Stimulated activated effector memory CD8-positive, alpha-beta T cell treated with anti-CD3 and anti-CD28 coated beads, Interleukin-12 subunit alpha, Interleukin-12 subunit beta, amount 100 ng/mL, for 72 hours (primary cell): ENCODE measurements at regions not wholly inside any gene's neighbourhood (a gene's known extent, or its start where the extent isn't known, plus 50 kb on each side); places are given as distances from the start of the nearest gene placed in this dataset.

Experiments
- ATAC-seq: fragments of 150-1000 bp; cut with Tn5 transposase; 2 replicates; pipeline ENCODE4 v1.10.0; 2021
- DNase-seq, 2 donors: peaks; one replicate each; pipeline ENCODE4 v3.0.0; 2021 to 2022; ENCODE audit warnings: low spot score in 2 of 2
- H3K27ac Mint-ChIP-seq: one replicate; pipeline ENCODE4 v1.8.0; 2022; ENCODE audit warnings: mild to moderate bottlenecking, mixed read lengths
- H3K36me3 Mint-ChIP-seq: one replicate; pipeline ENCODE4 v1.8.0; 2022; ENCODE audit warnings: mild to moderate bottlenecking, mixed read lengths
- H3K4me1 Mint-ChIP-seq: one replicate; pipeline ENCODE4 v1.8.0; 2022; ENCODE audit warnings: mixed read lengths
- H3K4me3 Mint-ChIP-seq: one replicate; pipeline ENCODE4 v1.8.0; 2022; ENCODE audit warnings: mild to moderate bottlenecking, mixed read lengths
- H3K9me3 Mint-ChIP-seq: one replicate; pipeline ENCODE4 v1.8.0; 2022; ENCODE audit warnings: mixed read lengths

GRCh38 chr2:146634230-146635097 lies 1210.4 kb upstream of the ACVR2A start:
- no peaks in the 10 kb centered on the region for H3K4me1 Mint-ChIP-seq
- H3K9me3 Mint-ChIP-seq: peaks cover 7% of the 10 kb centered on the region
- no peak overlapping the region for H3K4me3 Mint-ChIP-seq
- no peak overlapping the region for H3K27ac Mint-ChIP-seq
- no peak for DNase-seq
- ATAC-seq: no peak
- H3K36me3 Mint-ChIP-seq: no peaks in the 10 kb centered on the region

GRCh38 chr2:146633159-146633558 lies 1211.7 kb upstream of the ACVR2A start:
- peaks cover 4% of the 10 kb centered on the region for H3K9me3 Mint-ChIP-seq
- H3K27ac Mint-ChIP-seq: no peak overlapping the region
- H3K36me3 Mint-ChIP-seq: no peaks in the 10 kb centered on the region
- ATAC-seq (no peak), DNase-seq (no peak)
- H3K4me3 Mint-ChIP-seq: no peak overlapping the region
- no peaks in the 10 kb centered on the region for H3K4me1 Mint-ChIP-seq

DNA sequence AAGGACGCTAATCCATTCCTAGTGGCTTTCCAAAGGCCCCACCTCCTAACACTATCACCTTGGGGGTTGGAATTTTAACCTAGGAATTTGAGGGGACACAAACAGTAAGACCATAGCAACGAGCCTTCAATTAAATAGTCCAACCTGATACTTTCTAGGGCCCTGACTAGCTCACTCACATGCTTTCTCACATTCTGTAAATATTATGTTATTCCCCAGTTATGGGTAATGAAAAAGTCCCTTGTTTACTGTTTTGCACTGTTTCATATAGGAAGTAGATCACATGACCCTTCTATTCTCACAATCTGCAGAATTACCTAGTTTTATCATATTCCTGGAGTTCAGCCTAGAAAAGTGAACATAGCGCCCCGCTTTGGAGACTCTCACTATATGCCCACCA lies 1212.1 kb upstream of the ACVR2A start:
- no peak overlapping the region for H3K4me3 Mint-ChIP-seq
- no peaks in the 10 kb centered on the region for H3K4me1 Mint-ChIP-seq
- H3K27ac Mint-ChIP-seq: no peak overlapping the region
- H3K36me3 Mint-ChIP-seq: no peaks in the 10 kb centered on the region
- DNase-seq: no peak
- peaks cover 5% of the 10 kb centered on the region for H3K9me3 Mint-ChIP-seq
- ATAC-seq: no peak

GRCh38 chr2:146624430-146625160 lies 1220.2 kb upstream of the ACVR2A start:
- ATAC-seq (no peak), DNase-seq (no peak)
- no peak overlapping the region for H3K27ac Mint-ChIP-seq
- H3K4me3 Mint-ChIP-seq: no peak overlapping the region
- peaks cover 2% of the 10 kb centered on the region for H3K9me3 Mint-ChIP-seq
- no peaks in the 10 kb centered on the region for H3K4me1 Mint-ChIP-seq
- no peaks in the 10 kb centered on the region for H3K36me3 Mint-ChIP-seq

GRCh38 chr2:146623771-146624170 lies 1221.1 kb upstream of the ACVR2A start:
- ATAC-seq: no peak
- peaks cover 2% of the 10 kb centered on the region for H3K9me3 Mint-ChIP-seq
- H3K36me3 Mint-ChIP-seq: no peaks in the 10 kb centered on the region
- no peak for DNase-seq
- no peaks in the 10 kb centered on the region for H3K4me1 Mint-ChIP-seq
- H3K27ac Mint-ChIP-seq: no peak overlapping the region
- H3K4me3 Mint-ChIP-seq: no peak overlapping the region

- Mint-ChIP-seq H3K36me3 (no peaks in the 10 kb centered on the region), H3K9me3 (no peaks in the 10 kb centered on the region), H3K27ac (no peak overlapping the region), H3K4me1 (no peaks in the 10 kb centered on the region), H3K4me3 (no peak overlapping the region)
- ATAC-seq (no peak), DNase-seq (no peak)
Observed at GRCh38 chr2:146621656-146622055, 1223.2 kb upstream of the ACVR2A start.

GRCh38 chr2:146615778-146616177 lies 1229.1 kb upstream of the ACVR2A start:
- Mint-ChIP-seq H3K4me1 (no peaks in the 10 kb centered on the region), H3K4me3 (no peak overlapping the region), H3K36me3 (no peaks in the 10 kb centered on the region), H3K27ac (no peak overlapping the region), H3K9me3 (peaks cover 14% of the 10 kb centered on the region)
- ATAC-seq: no peak
- no peak for DNase-seq

DNA sequence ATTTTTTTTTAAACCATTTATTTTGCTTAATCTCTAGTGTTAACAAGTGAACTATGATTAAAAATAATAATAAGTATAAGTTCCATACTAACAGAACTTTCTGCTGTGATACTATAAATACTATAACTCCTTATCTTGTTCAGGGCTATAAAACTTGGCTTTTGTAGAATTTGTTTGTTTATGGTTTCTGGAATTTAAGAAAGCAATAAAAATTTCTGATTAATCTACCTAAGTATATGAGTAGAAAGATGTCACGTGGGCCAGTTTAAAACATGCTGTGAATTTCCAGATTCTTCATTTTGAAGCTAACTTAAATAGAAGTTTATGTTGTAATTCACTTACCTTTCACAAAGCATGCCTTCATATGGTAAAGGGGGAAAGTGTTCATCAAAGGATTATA lies 1236.3 kb upstream of the ACVR2A start:
- no peak for ATAC-seq
- Mint-ChIP-seq H3K4me1 (no peaks in the 10 kb centered on the region), H3K27ac (no peak overlapping the region), H3K36me3 (no peaks in the 10 kb centered on the region), H3K9me3 (no peaks in the 10 kb centered on the region), H3K4me3 (no peak overlapping the region)
- no peak for DNase-seq

- no peak overlapping the region for H3K4me3 Mint-ChIP-seq
- no peaks in the 10 kb centered on the region for H3K9me3 Mint-ChIP-seq
- no peaks in the 10 kb centered on the region for H3K4me1 Mint-ChIP-seq
- no peaks in the 10 kb centered on the region for H3K36me3 Mint-ChIP-seq
- ATAC-seq (no peak), DNase-seq (no peak)
- no peak overlapping the region for H3K27ac Mint-ChIP-seq
Observed at GRCh38 chr2:146604521-146604920, 1240.3 kb upstream of the ACVR2A start.

- Mint-ChIP-seq H3K4me1 (no peaks in the 10 kb centered on the region), H3K36me3 (no peaks in the 10 kb centered on the region), H3K9me3 (peaks cover 4% of the 10 kb centered on the region), H3K4me3 (no peak overlapping the region), H3K27ac (no peak overlapping the region)
- ATAC-seq (no peak), DNase-seq (no peak)
Observed at GRCh38 chr2:146602856-146603255, 1242.0 kb upstream of the ACVR2A start.

DNA sequence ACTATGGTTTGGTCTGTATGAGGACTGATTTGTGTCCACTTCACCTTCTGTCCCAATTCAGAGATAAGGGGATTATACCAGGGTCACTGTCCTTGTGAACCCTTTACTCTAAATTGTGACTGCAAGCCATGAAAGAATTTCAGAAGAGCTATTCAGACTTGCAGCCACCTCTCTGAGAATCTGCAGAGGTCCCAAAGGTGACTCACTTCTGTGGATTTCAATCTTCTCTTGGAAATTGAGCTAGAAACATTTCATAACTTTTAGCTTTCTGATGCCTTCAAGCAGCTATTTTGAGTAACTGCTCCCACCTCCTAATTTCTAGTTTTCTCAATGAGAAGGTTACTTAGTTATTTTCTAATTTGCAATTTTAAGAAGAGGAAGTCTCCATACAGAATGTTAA lies 1242.4 kb upstream of the ACVR2A start:
- Mint-ChIP-seq H3K9me3 (peaks cover 4% of the 10 kb centered on the region), H3K4me1 (no peaks in the 10 kb centered on the region), H3K4me3 (no peak overlapping the region), H3K36me3 (no peaks in the 10 kb centered on the region), H3K27ac (no peak overlapping the region)
- DNase-seq: no peak
- no peak for ATAC-seq

DNA sequence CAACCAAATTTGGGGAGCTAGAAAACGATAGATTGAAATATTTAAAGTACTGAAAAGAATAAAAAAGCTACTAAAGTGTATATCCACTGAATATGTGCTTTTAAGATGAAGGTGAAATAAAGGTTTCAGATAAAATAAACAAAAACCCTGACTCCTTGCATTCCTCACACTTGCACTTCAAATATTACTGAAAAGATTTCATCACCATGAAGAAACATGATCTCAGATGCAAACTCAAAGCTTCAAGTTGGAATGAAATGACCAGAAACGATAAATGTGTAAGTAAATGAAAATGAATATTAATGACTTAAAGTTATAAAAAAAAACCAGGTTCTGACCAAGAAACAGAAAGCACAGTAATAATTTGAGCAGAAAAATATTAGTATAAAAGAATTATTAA lies 1246.0 kb upstream of the ACVR2A start:
- DNase-seq (no peak), ATAC-seq (no peak)
- Mint-ChIP-seq H3K4me1 (no peaks in the 10 kb centered on the region), H3K4me3 (no peak overlapping the region), H3K9me3 (peaks cover 8% of the 10 kb centered on the region), H3K27ac (no peak overlapping the region), H3K36me3 (no peaks in the 10 kb centered on the region)

DNA sequence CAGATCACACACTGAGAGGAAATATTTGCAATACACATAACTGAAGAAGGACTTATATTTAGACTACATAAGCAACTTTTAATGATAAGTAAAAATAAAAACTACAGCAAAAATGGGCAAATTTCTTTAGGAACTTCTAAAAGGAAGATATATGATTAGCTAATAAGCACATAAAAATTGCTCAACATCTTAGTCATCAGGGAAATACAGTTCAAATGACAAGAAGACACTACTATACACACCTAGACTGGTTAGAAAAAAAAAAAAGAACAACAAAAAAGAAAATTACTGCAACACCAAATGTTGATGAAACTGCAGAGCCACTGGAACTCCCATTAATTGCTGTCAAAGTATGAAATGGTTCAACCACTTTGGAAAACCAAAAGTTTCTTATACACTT lies 1247.5 kb upstream of the ACVR2A start:
- Mint-ChIP-seq H3K9me3 (peaks cover 14% of the 10 kb centered on the region), H3K36me3 (no peaks in the 10 kb centered on the region), H3K4me3 (no peak overlapping the region), H3K27ac (no peak overlapping the region), H3K4me1 (no peaks in the 10 kb centered on the region)
- DNase-seq (no peak), ATAC-seq (no peak)

DNA sequence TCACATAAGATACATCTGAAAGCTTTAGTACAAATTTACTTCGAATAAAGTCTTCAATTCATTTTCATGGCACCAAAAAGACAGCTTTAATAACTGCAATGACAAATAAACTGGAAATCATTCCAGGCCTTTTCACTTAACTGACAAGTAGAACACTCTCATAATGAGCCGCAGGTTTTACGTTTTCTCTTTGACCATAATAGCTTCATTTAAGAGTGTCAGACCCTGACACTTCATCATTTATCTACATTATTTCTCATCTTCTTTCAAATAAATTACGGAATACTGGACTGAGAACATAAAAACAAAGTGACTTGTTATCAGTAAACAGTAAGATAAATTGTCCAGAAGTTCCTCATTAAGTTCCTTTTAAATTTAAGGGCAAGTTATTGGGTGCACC lies 1252.9 kb upstream of the ACVR2A start:
- H3K27ac Mint-ChIP-seq: no peak overlapping the region
- no peaks in the 10 kb centered on the region for H3K36me3 Mint-ChIP-seq
- no peak overlapping the region for H3K4me3 Mint-ChIP-seq

GRCh38 chr2:146587291-146587713 lies 1257.5 kb upstream of the ACVR2A start:
- Mint-ChIP-seq H3K4me1 (no peaks in the 10 kb centered on the region), H3K4me3 (no peak overlapping the region), H3K9me3 (peaks cover 2% of the 10 kb centered on the region), H3K27ac (no peak overlapping the region), H3K36me3 (no peaks in the 10 kb centered on the region)
- ATAC-seq (no peak), DNase-seq (no peak)

More for the DNA sequence above, 1252.9 kb upstream of the ACVR2A start:
- Mint-ChIP-seq H3K9me3 (peaks cover 10% of the 10 kb centered on the region), H3K4me1 (no peaks in the 10 kb centered on the region)
- ATAC-seq: no peak
- no peak for DNase-seq

DNA sequence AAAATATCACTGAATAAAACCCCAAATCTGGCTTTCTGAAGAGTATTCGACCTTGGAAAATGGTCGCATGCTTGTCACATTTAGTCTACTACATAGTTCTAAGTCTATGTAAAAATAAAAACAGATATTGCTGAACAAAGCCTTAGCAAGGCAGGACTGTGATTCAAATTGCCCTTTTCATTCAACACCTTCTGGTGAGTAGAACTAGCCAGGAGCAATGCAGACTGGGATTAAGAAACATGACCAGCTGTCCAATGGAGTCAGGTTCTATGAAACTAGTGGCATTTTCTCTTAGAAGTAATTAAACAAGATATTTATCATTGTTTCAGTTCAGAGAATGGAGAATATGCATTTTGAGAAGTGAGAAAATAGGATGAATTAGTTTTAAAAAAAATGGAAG lies 1260.5 kb upstream of the ACVR2A start:
- H3K4me1 Mint-ChIP-seq: no peaks in the 10 kb centered on the region
- no peak for DNase-seq
- H3K27ac Mint-ChIP-seq: no peak overlapping the region

More for the DNA sequence above, 1260.5 kb upstream of the ACVR2A start:
- Mint-ChIP-seq H3K36me3 (no peaks in the 10 kb centered on the region), H3K9me3 (peaks cover 2% of the 10 kb centered on the region), H3K4me3 (no peak overlapping the region)
- ATAC-seq: no peak
